ENCODE measurements at regions not wholly inside any gene's neighbourhood (a gene's known extent, or its start where the extent isn't known, plus 50 kb on each side); places are given as distances from the start of the nearest gene placed in this dataset.

GRCh38 chr7:118298771-118299170, 74.3 kb downstream of the ANKRD7 start:
- FAIRE-seq: no peak

DNA sequence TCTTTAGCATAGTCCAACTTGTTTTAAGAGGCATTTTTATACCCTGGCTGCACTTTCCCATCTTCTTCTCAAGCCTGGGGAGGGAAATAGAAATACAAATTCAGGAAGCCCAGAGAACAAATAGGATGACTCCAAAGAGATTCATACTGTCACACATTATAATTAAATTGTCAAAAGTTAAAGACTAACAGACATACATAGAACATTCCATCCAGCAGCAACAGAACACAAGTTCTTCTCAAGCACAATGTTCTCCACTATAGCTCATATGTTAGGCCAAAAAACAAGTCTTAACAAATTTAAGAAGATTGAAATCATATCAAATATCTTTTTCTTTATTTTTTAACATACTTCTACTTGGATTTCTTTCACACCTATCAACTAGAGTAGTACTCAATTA, 75.7 kb downstream of the ANKRD7 start:
- FAIRE-seq: no peak

DNA sequence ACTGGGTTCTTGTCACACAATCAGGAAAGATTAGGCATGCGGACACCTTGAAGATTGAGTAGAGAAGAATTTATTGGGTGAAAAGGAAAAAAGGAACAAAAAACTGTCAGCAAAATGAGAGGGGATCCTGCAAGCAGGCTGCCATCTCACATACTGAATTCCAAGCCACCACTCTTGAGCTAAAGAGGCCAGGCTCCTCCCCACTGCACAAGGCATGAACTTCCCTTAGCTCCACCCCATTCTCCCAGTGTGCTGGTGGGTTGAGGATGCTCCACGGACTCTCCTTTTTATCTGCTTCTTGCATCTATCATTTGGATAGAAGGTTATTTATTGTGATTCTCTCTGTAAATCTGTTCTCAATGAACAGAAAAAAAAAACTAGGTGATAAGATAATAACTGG, 79.6 kb downstream of the ANKRD7 start:
- FAIRE-seq: no peak

DNA sequence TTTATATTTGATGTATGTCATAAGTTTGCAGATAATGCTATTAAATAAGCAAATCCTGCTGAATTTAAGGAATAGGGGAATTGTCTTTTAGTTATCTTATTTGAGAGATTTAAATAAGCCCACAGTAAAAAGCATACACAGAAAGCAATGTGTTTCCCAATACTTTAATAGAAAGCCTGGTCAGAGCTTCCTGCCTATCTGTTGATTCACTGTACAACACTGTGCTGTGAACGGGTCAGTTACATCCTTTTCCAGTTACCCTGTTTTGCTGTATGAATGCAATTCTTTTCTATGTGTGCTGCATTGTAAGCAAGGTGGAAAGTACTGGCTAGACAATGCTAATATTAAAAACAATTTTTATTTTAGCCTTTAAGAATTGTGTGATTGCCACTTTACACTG, 81.2 kb downstream of the ANKRD7 start:
- FAIRE-seq: no peak

DNA sequence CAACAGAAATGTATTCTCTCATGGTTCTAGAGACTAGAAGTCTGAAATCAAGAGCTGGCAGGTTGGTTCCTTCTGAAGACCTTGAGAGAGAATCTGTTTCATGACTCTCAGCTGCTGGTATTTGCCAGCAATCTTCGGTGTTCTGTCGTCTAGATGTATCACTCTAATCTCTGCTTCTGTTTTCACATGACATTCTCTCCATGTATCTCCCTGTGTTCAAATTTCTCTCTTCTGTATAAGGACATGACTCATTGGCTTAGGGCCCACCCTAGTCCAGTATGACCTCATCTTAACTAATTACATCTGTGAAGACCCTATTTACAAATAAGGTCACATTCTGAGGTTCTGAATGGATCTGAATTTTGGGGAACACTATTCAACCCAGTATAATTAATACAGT, 82.3 kb downstream of the ANKRD7 start:
- no peak for FAIRE-seq

DNA sequence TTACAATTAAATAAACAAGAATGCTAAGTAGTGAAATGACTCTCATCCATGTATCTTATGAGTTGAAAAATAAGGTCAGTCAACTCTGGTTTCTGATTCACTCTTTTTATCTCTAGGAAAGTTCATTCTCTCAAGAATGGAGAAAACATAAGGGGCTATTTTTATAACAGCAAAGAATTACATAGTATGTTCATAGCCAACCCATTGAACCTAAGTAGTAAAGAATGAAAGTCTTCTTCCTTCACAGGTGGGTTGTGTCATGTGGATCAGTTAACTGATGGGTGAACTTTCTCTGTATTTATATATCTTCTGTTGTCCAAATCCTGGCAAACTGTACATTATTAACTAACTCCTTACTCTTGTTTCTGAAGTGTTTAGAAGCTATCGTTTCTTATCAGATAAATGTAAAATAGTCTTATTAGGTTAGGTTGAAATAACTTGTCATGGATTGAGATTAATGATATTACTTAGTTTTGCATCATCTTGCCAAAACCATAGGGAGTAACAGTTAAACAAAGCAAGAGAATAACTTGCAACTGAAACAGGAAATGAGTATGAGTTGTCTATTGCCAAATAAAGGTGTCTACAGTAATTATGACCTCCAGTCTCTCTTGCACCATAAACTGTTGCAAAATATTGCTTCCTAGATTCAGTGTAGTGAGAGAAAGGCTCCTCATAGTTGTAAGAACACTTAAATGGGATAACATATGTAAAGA, 86.8 kb downstream of the ANKRD7 start:
- no peak for FAIRE-seq

- FAIRE-seq: no peak
These were observed 87.5 kb downstream of the ANKRD7 start for GRCh38 chr7:118312051-118312450.

GRCh38 chr7:118312966-118313365, 88.5 kb downstream of the ANKRD7 start:
- FAIRE-seq: no peak

DNA sequence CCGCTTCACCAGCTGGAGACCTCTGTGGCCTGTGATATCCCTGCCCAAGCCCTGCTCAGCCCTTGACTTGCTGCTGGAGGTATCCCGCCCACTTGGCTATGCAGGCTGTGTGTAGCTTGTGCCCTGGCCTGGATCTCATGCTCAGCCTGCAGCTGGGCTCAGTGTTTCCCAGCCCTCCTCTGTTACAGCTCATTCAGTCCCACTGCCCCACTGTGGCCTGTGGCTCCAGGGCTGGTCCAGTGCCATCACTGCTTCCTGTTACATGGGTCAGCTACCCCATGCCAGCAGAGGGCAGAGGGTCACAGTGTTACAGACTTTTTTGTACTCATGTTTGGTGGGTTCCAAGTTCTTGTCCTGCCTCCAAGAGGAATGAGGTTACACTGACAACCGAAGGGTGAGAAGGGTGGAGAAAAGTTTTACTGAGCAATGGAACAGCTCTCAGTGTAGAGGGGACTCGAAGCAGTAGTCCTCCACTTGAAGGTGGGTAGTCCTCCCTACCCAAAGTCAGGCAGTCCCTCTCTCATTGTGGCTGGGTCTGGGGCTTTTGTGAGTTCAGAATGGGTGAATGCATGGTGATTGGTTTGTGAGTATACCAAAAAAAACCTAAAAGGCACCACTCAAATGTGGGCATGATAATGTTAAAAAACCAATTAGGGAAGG, 100.4 kb downstream of the ANKRD7 start:
- no peak for FAIRE-seq

GRCh38 chr7:118325450-118325808, 100.9 kb downstream of the ANKRD7 start:
- no peak for FAIRE-seq

DNA sequence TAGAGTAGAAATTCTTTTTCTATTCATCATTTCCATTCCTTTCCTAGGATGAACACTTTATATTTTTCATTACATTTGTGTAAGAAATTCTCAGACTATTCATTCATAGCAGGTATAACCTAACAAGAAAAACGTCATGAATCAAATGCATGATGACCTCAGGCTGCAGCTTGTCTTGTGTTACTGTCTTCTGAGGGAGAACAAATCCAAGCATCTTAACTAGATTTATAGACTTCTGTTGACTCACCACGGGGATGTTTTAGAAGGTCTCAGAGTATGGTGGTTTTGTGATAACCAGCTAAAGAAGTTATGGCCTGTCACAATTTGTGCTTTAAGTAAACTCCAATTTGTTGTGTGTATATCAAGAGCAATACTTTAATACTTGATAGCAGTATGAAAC, 102.7 kb downstream of the ANKRD7 start:
- FAIRE-seq: no peak

- FAIRE-seq: no peak
These were observed 104.2 kb downstream of the ANKRD7 start for GRCh38 chr7:118328505-118329211.

GRCh38 chr7:118330388-118330787, 105.9 kb downstream of the ANKRD7 start:
- FAIRE-seq: no peak

DNA sequence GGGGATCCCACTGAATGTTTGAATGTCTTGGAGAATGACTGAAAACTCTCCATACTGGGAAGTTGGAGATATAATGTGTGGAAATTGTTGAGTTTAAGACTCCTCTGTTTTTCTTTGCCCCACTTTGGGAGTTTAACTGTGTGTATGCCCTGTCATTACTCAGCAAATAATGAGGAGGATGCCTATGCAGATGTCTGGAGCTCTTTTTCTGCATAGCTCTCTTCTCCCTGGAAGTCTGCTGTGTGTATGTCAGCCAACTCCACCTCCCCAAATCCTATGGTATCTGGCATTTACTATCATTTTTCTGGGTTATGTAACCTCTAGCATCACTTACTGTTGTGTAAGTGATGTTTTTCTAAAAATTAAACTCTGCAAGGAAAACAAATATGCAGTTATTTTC, 122.2 kb downstream of the ANKRD7 start:
- FAIRE-seq: no peak

- no peak for FAIRE-seq
These were observed 125.1 kb downstream of the ANKRD7 start for GRCh38 chr7:118349604-118350003.

DNA sequence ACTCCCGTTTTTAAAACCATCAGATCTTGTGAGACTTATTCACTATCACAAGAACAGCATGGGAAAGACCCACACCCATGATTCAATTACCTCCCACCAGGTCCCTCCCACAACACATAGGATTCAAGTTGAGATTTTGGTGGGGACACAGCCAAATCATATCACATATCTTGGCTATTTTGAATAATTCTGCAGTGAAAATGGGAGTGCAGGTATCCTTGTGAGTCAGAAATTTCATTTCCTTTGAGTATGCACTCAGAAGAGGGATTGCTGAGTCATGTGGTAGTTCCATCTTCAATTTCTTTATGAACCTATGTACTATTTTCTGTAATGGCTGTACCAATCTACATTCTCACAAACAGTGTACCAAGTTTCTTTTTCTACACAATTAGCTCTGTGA, 125.8 kb downstream of the ANKRD7 start:
- FAIRE-seq: no peak

DNA sequence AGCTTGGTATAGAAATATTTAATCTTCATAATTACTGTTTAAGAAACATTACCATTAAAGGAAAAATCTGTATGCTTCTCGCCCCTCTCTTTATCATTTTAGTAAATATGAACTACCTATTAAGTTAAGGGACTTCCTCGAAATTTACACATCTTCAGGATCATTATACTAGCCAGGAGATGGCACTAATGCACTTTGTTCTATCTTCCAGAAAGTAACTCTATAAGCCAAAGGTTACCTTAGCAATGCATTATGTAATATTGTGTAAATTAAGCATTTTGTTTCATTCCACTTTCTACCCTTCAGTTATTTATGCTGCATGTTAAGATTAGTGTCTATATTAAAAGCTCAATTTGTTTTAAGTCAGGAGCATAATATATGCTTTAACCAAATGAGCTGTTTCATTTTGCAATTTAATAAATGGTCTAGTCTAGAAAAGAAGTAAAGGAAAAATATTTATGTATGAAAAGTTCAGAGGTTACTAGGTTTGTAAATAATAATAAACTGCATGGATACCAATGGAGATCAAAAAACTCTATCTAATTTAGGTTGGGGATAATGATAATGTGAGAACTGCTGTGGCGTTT, 128.5 kb downstream of the ANKRD7 start:
- FAIRE-seq: no peak

DNA sequence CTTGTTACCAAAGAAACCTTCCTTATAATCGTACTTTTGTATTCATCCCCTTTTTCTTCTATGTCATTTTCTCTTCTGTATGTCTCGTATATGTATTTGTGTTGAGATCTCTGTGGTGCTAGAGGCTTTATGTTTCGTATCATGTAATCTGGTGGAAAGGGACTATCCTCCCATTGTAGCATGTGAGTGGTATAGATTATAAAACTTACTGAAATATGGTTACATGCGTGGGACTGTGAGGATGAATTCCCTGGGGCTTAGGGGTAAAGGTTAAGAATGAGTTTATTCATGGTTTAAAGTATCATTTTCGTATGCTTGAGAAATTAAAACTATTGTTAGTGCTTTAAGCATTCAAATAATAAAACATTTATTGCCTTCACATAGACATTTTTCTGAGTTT, 141.9 kb downstream of the ANKRD7 start:
- no peak for FAIRE-seq

DNA sequence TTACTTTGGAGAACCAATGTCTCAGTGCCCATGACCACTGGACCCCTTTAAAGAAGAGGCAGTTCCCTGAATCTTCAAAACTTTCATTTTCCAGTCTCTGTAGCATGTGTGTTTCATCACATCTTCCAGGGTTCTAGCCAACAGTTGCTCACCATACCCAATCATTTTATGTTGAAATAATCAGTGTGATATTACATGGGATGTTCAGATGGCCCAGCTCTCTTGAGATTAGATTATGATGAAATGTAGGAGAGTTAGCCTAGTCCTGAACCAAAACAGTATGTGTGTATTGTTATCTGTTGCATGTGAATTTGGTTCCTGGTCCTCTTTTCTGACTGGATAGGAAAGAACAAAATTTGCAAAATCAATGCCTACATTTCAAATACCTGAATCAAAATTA, 144.5 kb downstream of the ANKRD7 start:
- FAIRE-seq: no peak

DNA sequence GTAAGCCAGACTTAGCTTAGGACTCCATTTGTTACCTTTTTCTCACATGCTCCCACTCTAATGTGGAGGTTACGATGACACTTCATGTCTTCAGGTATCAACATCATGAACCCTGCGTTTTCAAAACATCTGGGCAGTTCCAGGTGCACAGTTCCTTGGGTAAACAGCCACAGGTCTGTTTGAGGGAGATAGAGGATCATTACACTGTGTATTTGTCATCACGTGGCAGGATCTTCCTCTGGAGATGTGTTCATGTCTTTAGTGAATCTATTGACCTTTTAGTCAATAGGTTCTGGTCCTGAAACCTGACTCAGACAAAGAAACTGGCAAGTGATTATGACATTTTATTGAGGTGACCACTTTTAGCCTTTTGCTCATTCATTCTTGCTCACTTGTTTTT, 145.5 kb downstream of the ANKRD7 start:
- FAIRE-seq: no peak

GRCh38 chr7:118372530-118372929, 148.0 kb downstream of the ANKRD7 start:
- no peak for FAIRE-seq

DNA sequence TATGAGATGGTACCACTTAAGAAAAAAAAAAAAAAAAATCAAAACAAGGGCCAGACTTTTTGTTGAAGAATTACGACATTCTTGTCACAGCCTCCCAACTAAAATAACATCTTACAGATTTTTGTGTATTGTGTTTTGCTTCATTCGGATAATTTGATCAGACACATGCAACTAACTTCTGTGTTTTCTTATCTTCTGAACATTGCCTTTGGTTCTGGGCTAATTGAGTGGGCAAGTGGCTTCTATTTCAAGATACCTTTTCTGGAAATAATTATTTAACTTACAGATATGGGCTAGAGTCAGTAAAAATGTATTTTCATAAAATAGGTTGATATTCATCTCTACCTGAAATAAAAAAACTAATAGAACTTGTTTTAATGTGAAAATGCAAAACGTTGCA, 165.1 kb downstream of the ANKRD7 start:
- no peak for FAIRE-seq

GRCh38 chr7:118404211-118404610, 179.7 kb downstream of the ANKRD7 start:
- FAIRE-seq: no peak

DNA sequence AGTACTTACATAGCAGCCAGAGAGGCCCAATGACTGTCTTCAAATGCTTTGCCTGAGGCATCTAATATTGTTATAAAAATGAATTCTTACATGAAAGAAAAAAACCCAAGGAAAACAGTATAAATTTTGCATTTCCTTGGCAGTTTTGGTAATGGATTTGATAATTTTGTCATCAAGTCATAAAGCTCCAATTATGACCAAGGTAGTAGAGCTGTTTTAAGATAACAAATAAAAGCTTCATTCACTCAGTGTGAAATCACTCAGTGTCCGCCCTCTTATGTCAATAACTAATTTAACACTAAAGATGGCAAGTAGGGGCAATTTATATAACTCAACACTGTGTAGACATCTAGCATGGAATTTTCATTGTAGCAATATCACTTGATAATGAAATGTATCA, 193.9 kb downstream of the ANKRD7 start:
- no peak for FAIRE-seq
